ENCODE measurements at regions not wholly inside any gene's neighbourhood (a gene's known extent, or its start where the extent isn't known, plus 50 kb on each side); places are given as distances from the start of the nearest gene placed in this dataset.

DNA sequence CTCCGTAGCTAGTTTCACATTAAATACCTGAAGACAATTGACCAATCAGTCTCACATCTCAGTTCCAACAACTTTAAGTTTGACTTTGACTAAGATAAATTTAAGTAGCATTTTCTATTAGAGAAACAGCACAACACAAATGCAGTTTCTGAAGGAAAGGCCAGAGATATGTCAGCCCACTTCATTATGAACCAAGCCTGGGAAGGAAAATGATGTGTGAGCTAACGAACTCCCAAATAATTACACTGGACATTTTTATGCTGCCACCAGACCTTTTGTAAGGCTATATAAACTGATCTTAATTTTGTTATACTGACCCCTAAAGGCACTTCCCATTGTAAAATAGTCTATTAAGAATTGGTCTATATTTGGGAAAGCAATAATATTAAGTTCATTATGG lies 57.9 kb upstream of the DACH1 start:
- DNase-seq: no peak

DNA sequence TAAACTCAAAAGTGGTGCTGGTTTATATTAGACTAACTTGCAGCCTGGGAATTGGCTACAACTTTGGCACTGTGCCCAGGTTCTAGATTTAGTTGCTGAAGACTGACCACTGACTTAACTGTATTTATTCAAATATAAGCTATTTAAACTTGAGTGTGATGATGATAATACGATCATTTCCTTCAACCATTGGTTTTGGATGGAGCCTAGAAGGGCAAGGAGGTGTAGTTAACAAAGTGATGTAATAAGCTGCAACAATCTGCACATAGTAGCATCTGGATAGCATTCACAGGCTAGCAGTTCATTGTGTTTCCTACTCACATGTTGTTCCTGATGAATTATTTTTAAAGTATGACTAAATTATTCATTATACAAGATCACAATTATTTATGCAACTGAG lies 55.2 kb upstream of the DACH1 start:
- DNase-seq: no peak
